H1 (cell line): ENCODE measurements at regions not wholly inside any gene's neighbourhood (a gene's known extent, or its start where the extent isn't known, plus 50 kb on each side); places are given as distances from the start of the nearest gene placed in this dataset.

Experiments used
- CTCF ChIA-PET: fragments of 300-600 bp; sonication (Branson Sonifier 250); formaldehyde crosslinking; loops from one replicate; lab custom pipeline; 2021; ENCODE audit not compliant: partially characterized antibody; lab: Charles Lee
- POLR2A ChIA-PET: fragments of 300-600 bp; sonication (Branson Sonifier 250); formaldehyde crosslinking; loops from one replicate; lab custom pipeline; 2021; ENCODE audit warnings: inconsistent platforms; ENCODE audit not compliant: partially characterized antibody; lab: Charles Lee
- DNase-seq, 2 experiments: peaks; one replicate each; pipeline versions ENCODE4 v3.0.0 to v3.0.0-alpha.2; 2010 to 2022; ENCODE audit warnings: low spot score in 2 of 2, low read depth in 1 of 2, mixed read lengths in 1 of 2
- FAIRE-seq: peaks from 2 replicates; lab custom pipeline; 2011; peaks lifted over from hg19 to GRCh38; lab: Jason Lieb, UNC
- H2AFZ ChIP-seq: 2 replicates; pipeline ENCODE4 v1.8.1; 2012; ENCODE audit warnings: low read length, inconsistent platforms
- H2AK5ac ChIP-seq: 2 replicates; pipeline ENCODE4 v1.6.1; 2013; ENCODE audit warnings: low read depth, low read length
- H2BK120ac ChIP-seq: replicated peaks from 2 replicates; pipeline ENCODE3; 2013; ENCODE audit warnings: low read depth, low read length, inconsistent platforms
- H2BK12ac ChIP-seq: 2 replicates; pipeline ENCODE4 v1.6.1; 2013; ENCODE audit warnings: low read depth, low read length
- H2BK15ac ChIP-seq: 2 replicates; pipeline ENCODE4 v1.6.1; 2013; ENCODE audit warnings: low read length
- H2BK20ac ChIP-seq: 2 replicates; pipeline ENCODE4 v1.6.1; 2013; ENCODE audit warnings: low read length
- H2BK5ac ChIP-seq: 2 replicates; pipeline ENCODE4 v1.6.1; 2013; ENCODE audit warnings: low read depth, low read length
- H3K14ac ChIP-seq: 2 replicates; pipeline ENCODE4 v1.6.1; 2013; ENCODE audit warnings: inconsistent platforms; ENCODE audit not compliant: insufficient read length
- H3K18ac ChIP-seq: 2 replicates; pipeline ENCODE4 v1.6.1; 2013; ENCODE audit warnings: low read length; ENCODE audit errors: extremely low read depth
- H3K23ac ChIP-seq: 2 replicates; pipeline ENCODE4 v1.6.1; 2013; ENCODE audit warnings: inconsistent platforms; ENCODE audit not compliant: insufficient read length
- H3K23me2 ChIP-seq: 2 replicates; pipeline ENCODE4 v1.6.1; 2013; ENCODE audit warnings: low read depth, low read length
- H3K27ac ChIP-seq: 2 replicates; pipeline ENCODE4 v1.6.1; 2011; ENCODE audit warnings: low read depth, low read length, inconsistent platforms
- H3K27me3 ChIP-seq, 4 experiments: replicated peaks in 1 of 4; 1 replicate in 1 of 4; 2 replicates in 3 of 4; pipeline versions ENCODE4 v1.6.1 to v1.8.1; 2011 to 2013; ENCODE audit warnings: low read length in 3 of 4, mild to moderate bottlenecking in 3 of 4, inconsistent platforms in 2 of 4, mixed read lengths in 2 of 4, moderate library complexity in 1 of 4; ENCODE audit not compliant: control insufficient read depth in 3 of 4, insufficient read depth in 3 of 4; ENCODE audit errors: extremely low read depth in 1 of 4
- H3K36me3 ChIP-seq, 4 experiments: 2 replicates each; pipeline versions ENCODE4 v1.6.1 to v1.8.1; 2011 to 2013; ENCODE audit warnings: mild to moderate bottlenecking in 4 of 4, low read length in 3 of 4, moderate library complexity in 2 of 4, control low read depth in 1 of 4, inconsistent platforms in 1 of 4; ENCODE audit not compliant: insufficient read depth in 4 of 4, control insufficient read depth in 2 of 4
- H3K4ac ChIP-seq: replicated peaks from 2 replicates; pipeline ENCODE3; 2013; ENCODE audit warnings: low read length, low read depth, mixed read lengths, inconsistent platforms; ENCODE audit not compliant: insufficient read length
- H3K4me1 ChIP-seq, 4 experiments: replicated peaks in 1 of 4; 1 replicate in 1 of 4; 2 replicates in 3 of 4; pipeline versions ENCODE4 v1.6.1 to v1.8.1; 2011 to 2013; ENCODE audit warnings: low read length in 3 of 4, inconsistent platforms in 2 of 4, mixed read lengths in 1 of 4; ENCODE audit not compliant: insufficient read depth in 4 of 4, control insufficient read depth in 3 of 4
- H3K4me2 ChIP-seq, 2 experiments: 2 replicates each; pipeline versions ENCODE4 v1.6.1 to v1.8.1; 2011 to 2013; ENCODE audit warnings: low read depth in 2 of 2, low read length in 2 of 2, control low read depth in 1 of 2, inconsistent platforms in 1 of 2, mild to moderate bottlenecking in 1 of 2; ENCODE audit not compliant: insufficient read depth in 1 of 2
- H3K4me3 ChIP-seq, 4 experiments: fragments of 200-600, 300-600 bp in 1 of 4; sonication (generic), shearing (Covaris generic), sonication (Bioruptor Twin) in 1 of 4; 2 replicates each; pipeline versions ENCODE4 v1.5.1 to v1.8.1; 2011 to 2016; ENCODE audit warnings: low read length in 4 of 4, low read depth in 3 of 4, control low read depth in 2 of 4, inconsistent platforms in 2 of 4, mild to moderate bottlenecking in 2 of 4, mixed read lengths in 1 of 4, moderate library complexity in 1 of 4; ENCODE audit not compliant: insufficient read depth in 2 of 4; ENCODE audit errors: extremely low read depth in 1 of 4
- H3K56ac ChIP-seq: replicated peaks from 2 replicates; pipeline ENCODE3; 2013; ENCODE audit warnings: low read depth, mild to moderate bottlenecking, mixed read lengths, low read length, inconsistent platforms; ENCODE audit not compliant: insufficient read length
- H3K79me1 ChIP-seq: 2 replicates; pipeline ENCODE4 v1.6.1; 2013; ENCODE audit warnings: low read depth, low read length, control low read depth
- H3K79me2 ChIP-seq, 2 experiments: 2 replicates each; pipeline versions ENCODE4 v1.6.1 to v1.8.1; 2012 to 2013; ENCODE audit warnings: low read length in 2 of 2, mild to moderate bottlenecking in 2 of 2, inconsistent platforms in 1 of 2; ENCODE audit not compliant: insufficient read depth in 2 of 2, control insufficient read depth in 1 of 2
- H3K9ac ChIP-seq, 4 experiments: replicated peaks in 1 of 4; 1 replicate in 1 of 4; 2 replicates in 3 of 4; pipeline versions ENCODE4 v1.6.1 to v1.8.1; 2011 to 2013; ENCODE audit warnings: low read depth in 3 of 4, low read length in 3 of 4, control low read depth in 2 of 4, mild to moderate bottlenecking in 2 of 4, moderate library complexity in 2 of 4, inconsistent platforms in 1 of 4; ENCODE audit errors: extremely low read depth in 1 of 4
- H3K9me3 ChIP-seq, 2 experiments: 2 replicates each; pipeline versions ENCODE4 v1.6.1 to v1.8.1; 2012 to 2013; ENCODE audit warnings: mild to moderate bottlenecking in 2 of 2, moderate library complexity in 2 of 2, control low read depth in 1 of 2, inconsistent platforms in 1 of 2, low read depth in 1 of 2, low read length in 1 of 2, mixed read lengths in 1 of 2; ENCODE audit not compliant: insufficient read depth in 2 of 2
- H4K20me1 ChIP-seq, 2 experiments: replicated peaks in 1 of 2; 2 replicates each; pipeline versions ENCODE3 to v1.8.1; 2011 to 2013; ENCODE audit warnings: inconsistent platforms in 2 of 2, low read length in 2 of 2, mild to moderate bottlenecking in 1 of 2; ENCODE audit not compliant: insufficient read depth in 2 of 2, control insufficient read depth in 1 of 2
- H4K5ac ChIP-seq: 2 replicates; pipeline ENCODE4 v1.6.1; 2013; ENCODE audit warnings: low read length, low read depth, mixed read lengths, inconsistent platforms; ENCODE audit not compliant: insufficient read length
- H4K8ac ChIP-seq: 2 replicates; pipeline ENCODE4 v1.8.0; 2013; ENCODE audit warnings: mild to moderate bottlenecking, moderate library complexity, low read length, inconsistent platforms; ENCODE audit not compliant: insufficient read depth; ENCODE audit errors: extremely low read depth
- H4K91ac ChIP-seq: replicated peaks from 2 replicates; pipeline ENCODE3; 2013; ENCODE audit warnings: low read length, mixed read lengths, inconsistent platforms; ENCODE audit not compliant: insufficient read length
- CEBPB ChIP-seq: IDR thresholded peaks from 2 replicates; pipeline ENCODE4 v1.6.1; 2012; ENCODE audit warnings: low read depth, low read length
- JUN ChIP-seq: IDR thresholded peaks from 2 replicates; pipeline ENCODE4 v1.6.1; 2011; ENCODE audit warnings: low read depth, mild to moderate bottlenecking, improper control_type of control experiment, low read length
- WGBS, 2 experiments: shearing (Covaris generic) in 1 of 2; methylation state at CpG; one replicate each; pipeline versions ENCODE4 v1.1.6 to v1.1.7; 2013 to 2015; ENCODE audit warnings: low lambda C conversion rate in 2 of 2, mixed read lengths in 2 of 2, inconsistent platforms in 1 of 2, low coverage in 1 of 2, missing lambda C conversion rate in 1 of 2; ENCODE audit not compliant: insufficient replicate concordance in 2 of 2, insufficient coverage in 1 of 2, insufficient read length in 1 of 2; ENCODE audit errors: extremely low coverage in 1 of 2, missing lambda C conversion rate in 1 of 2; 5-methylcytosine and 5-hydroxymethylcytosine counted together

- Histone ChIP-seq H2BK20ac (no peak overlapping the region), H2BK12ac (no peak overlapping the region), H3K9ac (no peak overlapping the region), H2BK5ac (no peak overlapping the region), H3K27me3 (peaks cover 0 to 1% (median 0%) of the 10 kb centered on the region in 4 experiments; a peak in 1 of 7 replicates), H3K36me3 (no peaks in the 10 kb centered on the region), H3K27ac (no peak overlapping the region), H2AFZ (no peak overlapping the region), H4K20me1 (no peaks in the 10 kb centered on the region), H3K56ac (no peak overlapping the region), H2AK5ac (no peak overlapping the region), H4K91ac (no peak overlapping the region), H2BK15ac (no peak overlapping the region), H3K18ac (no peak overlapping the region), H3K79me1 (no peaks in the 10 kb centered on the region), H3K14ac (no peak overlapping the region), H3K23me2 (no peaks in the 10 kb centered on the region), H3K9me3 (no peaks in the 10 kb centered on the region), H3K23ac (no peak overlapping the region), H4K5ac (no peak overlapping the region), H4K8ac (no peak overlapping the region), H3K4me1 (no peaks in the 10 kb centered on the region; a peak in 1 of 7 replicates), H3K4ac (no peak overlapping the region), H3K79me2 (no peaks in the 10 kb centered on the region), H2BK120ac (no peak overlapping the region), H3K4me2 (no peak overlapping the region), H3K4me3 (no peak overlapping the region)
- FAIRE-seq = no peak
- POLR2A ChIA-PET = no interaction called here
- 93% methylated on average over 9 of the region's 9 CpGs; no CpG with 5 or more reads in 1 of the 2 experiments for WGBS, 2 experiments
- no peak for TF ChIP-seq JUN
- no peak for TF ChIP-seq CEBPB
- DNase-seq = no peak
- CTCF ChIA-PET = interaction anchor here (1.1 kb wide), 1 partner anchor 12 kb away, joined by 3 read pairs; no protein-coding TSS in a partner anchor
Measured at GRCh38 chr15:97114900-97115760, 784.6 kb downstream of the NR2F2 start.
